ENCODE measurements at regions not wholly inside any gene's neighbourhood (a gene's known extent, or its start where the extent isn't known, plus 50 kb on each side); places are given as distances from the start of the nearest gene placed in this dataset.

DNA sequence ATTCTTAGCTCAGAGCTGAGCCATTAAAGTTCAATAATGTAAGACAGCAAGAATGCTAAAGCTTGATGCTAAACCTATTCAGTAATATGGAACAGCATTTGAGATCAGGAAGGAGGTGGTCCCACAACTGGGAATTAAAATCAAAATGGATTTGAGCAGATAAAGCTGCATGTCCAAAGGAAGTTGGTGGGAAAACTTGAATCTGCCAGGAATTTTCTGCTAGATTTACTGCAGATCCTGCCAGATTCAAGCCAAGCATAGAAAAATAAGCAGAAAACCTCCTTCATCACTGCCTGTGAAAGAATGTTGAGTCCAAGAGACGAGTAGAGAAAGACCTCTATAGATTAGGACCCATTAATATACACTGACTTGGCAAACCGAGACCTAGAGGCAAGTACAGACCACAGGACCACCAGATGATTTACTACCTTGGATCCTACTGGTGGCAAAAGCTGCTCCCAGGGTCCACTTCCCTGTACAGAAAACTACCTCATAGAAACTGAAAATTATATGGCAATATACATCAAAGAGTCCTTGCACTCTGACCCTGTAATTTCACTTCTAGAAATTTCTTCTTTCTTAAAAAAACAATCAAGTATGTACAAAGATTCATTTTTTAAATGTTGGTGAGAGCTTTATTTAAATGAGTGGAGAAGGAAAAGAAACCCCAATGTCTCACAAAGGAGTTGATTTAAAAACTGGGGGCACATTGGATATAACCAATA lies 263.2 kb downstream of the DAD1 start:
- ChIA-PET POLR2A (interaction anchor here (0.6 kb wide), 1 partner anchor 95 kb away, joined by 8 read pairs; no protein-coding TSS in a partner anchor), RAD21 (ENCODE audit: unreplicated experiment) (interaction anchor here (0.9 to 1.9 kb wide), 5 partner anchors 10 to 146 kb away, joined by 3 to 4 read pairs (median 3); no protein-coding TSS in a partner anchor), SMC1A (ENCODE audit: uncharacterized antibody, unreplicated experiment) (interaction anchor here (0.9 to 10.5 kb wide), 8 partner anchors 10 to 146 kb away, joined by 3 to 238 read pairs (median 5); no protein-coding TSS in a partner anchor), CTCF (interaction anchor here (0.7 to 11.7 kb wide), 10 partner anchors 9 to 147 kb away, joined by 3 to 333 read pairs (median 4); no protein-coding TSS in a partner anchor)
- H3K9ac ChIP-seq (ENCODE audit: control insufficient read depth, insufficient read depth, low read length): no peak overlapping the region
- H3K79me2 ChIP-seq (ENCODE audit: control insufficient read depth, insufficient read depth, low read length): no peaks in the 10 kb centered on the region
- H3K27ac ChIP-seq (ENCODE audit: control insufficient read depth, insufficient read depth): no peak overlapping the region
- H2AFZ ChIP-seq (ENCODE audit: control insufficient read depth, low read depth, low read length): no peak overlapping the region
- ATAC-seq (peak; percentile 50), DNase-seq (ENCODE audit: low read depth, low spot score) (no peak), FAIRE-seq (no peak)
- H3K27me3 ChIP-seq (replicated peaks in 1 of 2; ENCODE audit: control insufficient read depth in 2 of 2, insufficient read depth in 2 of 2, low read length in 1 of 2): no peaks in the 10 kb centered on the region
- no TSS peak for BruUV-seq (replicated peaks)
- H3K4me3 ChIP-seq: no peak overlapping the region
- no peaks in the 10 kb centered on the region for H3K4me1 ChIP-seq (ENCODE audit: control insufficient read depth, insufficient read depth, low read length)
- H3K4me2 ChIP-seq (ENCODE audit: control insufficient read depth, insufficient read depth): no peak overlapping the region
- intact Hi-C loops (cut with micrococcal nuclease; ENCODE audit: unreplicated experiment): no loop called here
- peaks cover 1% of the 10 kb centered on the region; the same call in 1 of the 3 replicates for H3K9me3 ChIP-seq (replicated peaks; ENCODE audit: control insufficient read depth, insufficient read depth, low read length)
- H3K36me3 ChIP-seq (ENCODE audit: control insufficient read depth in 2 of 2, insufficient read depth in 2 of 2, low read length in 1 of 2): no peaks in the 10 kb centered on the region
- no peaks in the 10 kb centered on the region for H4K20me1 ChIP-seq (ENCODE audit: control insufficient read depth, insufficient read depth)
- in situ Hi-C loops (cut with MboI): no loop called here
- WGBS (ENCODE audit: insufficient coverage, insufficient replicate concordance, low lambda C conversion rate, missing lambda C conversion rate): 0% methylated on average over 2 of the region's 2 CpGs
- TF ChIP-seq RBBP5 (conservative IDR thresholded peaks at IDR 0.05) (no peak), SPI1 (IDR thresholded peaks at IDR 0.05; ENCODE audit: borderline replicate concordance, insufficient read depth, low read depth, low read length) (peak; percentile 22; the same call in 1 of the 2 replicates), EP300 (IDR thresholded peaks at IDR 0.05; ENCODE audit: borderline replicate concordance in 1 of 2, control insufficient read depth in 1 of 2, low read depth in 2 of 2, low read length in 2 of 2) (no peak), ASH2L (IDR thresholded peaks at IDR 0.05; ENCODE audit: borderline replicate concordance, low read depth) (no peak), NFYA (IDR thresholded peaks at IDR 0.05; ENCODE audit: borderline replicate concordance, low read depth, low read length) (no peak), KDM1A (IDR thresholded peaks at IDR 0.05; ENCODE audit: borderline replicate concordance) (no peak), ZNF217 (IDR thresholded peaks at IDR 0.05) (no peak), PAX8 (IDR thresholded peaks at IDR 0.05) (no peak), RAD21 (IDR thresholded peaks at IDR 0.05; ENCODE audit: insufficient read depth, low read depth, low read length) (no peak), PAX5 (IDR thresholded peaks at IDR 0.05; ENCODE audit: borderline replicate concordance, low read depth, low read length) (no peak), NR2F1 (conservative IDR thresholded peaks at IDR 0.05) (peak; percentile 85), MEF2A (IDR thresholded peaks at IDR 0.05; ENCODE audit: insufficient read depth, low read depth, low read length) (no peak), POLR2A (IDR thresholded peaks at IDR 0.05; ENCODE audit: low read depth, low read length) (no peak), SMAD5 (IDR thresholded peaks at IDR 0.05; ENCODE audit: low read depth) (no peak), NRF1 (conservative IDR thresholded peaks at IDR 0.05; ENCODE audit: low read depth, low read length) (no peak), RELA (IDR thresholded peaks at IDR 0.05; ENCODE audit: borderline replicate concordance, partially characterized antibody) (no peak), BHLHE40 (IDR thresholded peaks at IDR 0.05; ENCODE audit: borderline replicate concordance in 1 of 2, low read depth in 2 of 2, low read length in 1 of 2) (no peak), ZNF384 (IDR thresholded peaks at IDR 0.05; ENCODE audit: borderline replicate concordance, low read depth, low read length) (no peak), MTA2 (IDR thresholded peaks at IDR 0.05; ENCODE audit: low read depth) (0 out of 2 replicates have a peak, but pooled peaks have one; percentile 9)
- TF ChIP-seq, protein P1, sequence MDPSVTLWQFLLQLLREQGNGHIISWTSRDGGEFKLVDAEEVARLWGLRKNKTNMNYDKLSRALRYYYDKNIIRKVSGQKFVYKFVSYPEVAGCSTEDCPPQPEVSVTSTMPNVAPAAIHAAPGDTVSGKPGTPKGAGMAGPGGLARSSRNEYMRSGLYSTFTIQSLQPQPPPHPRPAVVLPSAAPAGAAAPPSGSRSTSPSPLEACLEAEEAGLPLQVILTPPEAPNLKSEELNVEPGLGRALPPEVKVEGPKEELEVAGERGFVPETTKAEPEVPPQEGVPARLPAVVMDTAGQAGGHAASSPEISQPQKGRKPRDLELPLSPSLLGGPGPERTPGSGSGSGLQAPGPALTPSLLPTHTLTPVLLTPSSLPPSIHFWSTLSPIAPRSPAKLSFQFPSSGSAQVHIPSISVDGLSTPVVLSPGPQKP (IDR thresholded peaks at IDR 0.05; ENCODE audit: low read depth, low read length): no peak
- TF ChIP-seq, protein P2, sequence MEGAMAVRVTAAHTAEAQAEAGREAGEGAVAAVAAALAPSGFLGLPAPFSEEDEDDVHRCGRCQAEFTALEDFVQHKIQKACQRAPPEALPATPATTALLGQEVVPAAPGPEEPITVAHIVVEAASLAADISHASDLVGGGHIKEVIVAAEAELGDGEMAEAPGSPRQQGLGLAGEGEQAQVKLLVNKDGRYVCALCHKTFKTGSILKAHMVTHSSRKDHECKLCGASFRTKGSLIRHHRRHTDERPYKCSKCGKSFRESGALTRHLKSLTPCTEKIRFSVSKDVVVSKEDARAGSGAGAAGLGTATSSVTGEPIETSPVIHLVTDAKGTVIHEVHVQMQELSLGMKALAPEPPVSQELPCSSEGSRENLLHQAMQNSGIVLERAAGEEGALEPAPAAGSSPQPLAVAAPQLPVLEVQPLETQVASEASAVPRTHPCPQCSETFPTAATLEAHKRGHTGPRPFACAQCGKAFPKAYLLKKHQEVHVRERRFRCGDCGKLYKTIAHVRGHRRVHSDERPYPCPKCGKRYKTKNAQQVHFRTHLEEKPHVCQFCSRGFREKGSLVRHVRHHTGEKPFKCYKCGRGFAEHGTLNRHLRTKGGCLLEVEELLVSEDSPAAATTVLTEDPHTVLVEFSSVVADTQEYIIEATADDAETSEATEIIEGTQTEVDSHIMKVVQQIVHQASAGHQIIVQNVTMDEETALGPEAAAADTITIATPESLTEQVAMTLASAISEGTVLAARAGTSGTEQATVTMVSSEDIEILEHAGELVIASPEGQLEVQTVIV (IDR thresholded peaks at IDR 0.05; ENCODE audit: borderline replicate concordance, partially characterized antibody): no peak
